KMS-11 (cell line): ENCODE measurements at regions not wholly inside any gene's neighbourhood (a gene's known extent, or its start where the extent isn't known, plus 50 kb on each side); places are given as distances from the start of the nearest gene placed in this dataset.
"Not testable (repeated sequence)": the region's sequence is repeated elsewhere in the genome, so short reads cannot be mapped to it uniquely, and the experiment has no call there.

Experiments
- H2AFZ ChIP-seq: fragments of 200-600 bp; sonication (generic); 2 replicates; pipeline ENCODE4 v1.6.1; 2016; ENCODE audit warnings: antibody characterized with exemption, mixed run types, low read depth
- H3K27ac ChIP-seq: fragments of 200-600 bp; sonication (generic); 2 replicates; pipeline ENCODE4 v1.6.1; 2016; ENCODE audit warnings: mild to moderate bottlenecking, mixed run types
- H3K27me3 ChIP-seq: fragments of 200-600 bp; sonication (generic); 2 replicates; pipeline ENCODE4 v1.6.1; 2017; ENCODE audit warnings: mild to moderate bottlenecking, low read depth, mixed run types, moderate library complexity; ENCODE audit not compliant: insufficient read depth
- H3K36me3 ChIP-seq: fragments of 200-600 bp; sonication (generic); 2 replicates; pipeline ENCODE4 v1.6.1; 2017; ENCODE audit warnings: mild to moderate bottlenecking, mixed run types; ENCODE audit not compliant: insufficient read depth
- H3K4me1 ChIP-seq: fragments of 200-600 bp; sonication (generic); 2 replicates; pipeline ENCODE4 v1.6.1; 2016; ENCODE audit warnings: mild to moderate bottlenecking, low read depth, mixed run types; ENCODE audit not compliant: poor library complexity, severe bottlenecking
- H3K4me2 ChIP-seq: fragments of 200-600 bp; sonication (generic); 2 replicates; pipeline ENCODE4 v1.7.0; 2016; ENCODE audit warnings: mild to moderate bottlenecking, mixed run types
- H3K4me3 ChIP-seq: fragments of 200-600 bp; sonication (generic); IDR thresholded peaks from 2 replicates; pipeline ENCODE4 v1.6.1; 2017; ENCODE audit warnings: low read depth, low read length, mixed read lengths; ENCODE audit not compliant: insufficient read depth
- H3K79me2 ChIP-seq: fragments of 200-600 bp; sonication (generic); 2 replicates; pipeline ENCODE4 v1.6.1; 2016; ENCODE audit warnings: low read depth, mixed run types; ENCODE audit not compliant: insufficient read depth
- H3K9ac ChIP-seq: fragments of 200-600 bp; sonication (generic); 2 replicates; pipeline ENCODE4 v1.6.1; 2016; ENCODE audit warnings: mild to moderate bottlenecking, mixed run types
- H4K20me1 ChIP-seq: fragments of 200-600 bp; sonication (generic); 2 replicates; pipeline ENCODE4 v1.6.1; 2016; ENCODE audit warnings: mild to moderate bottlenecking, mixed run types; ENCODE audit not compliant: insufficient read depth
- CTCF ChIP-seq: fragments of 200-600 bp; sonication (generic); conservative IDR thresholded peaks from 2 replicates; pipeline ENCODE4 v1.6.1; 2017; ENCODE audit warnings: low read depth, mild to moderate bottlenecking, antibody characterized with exemption, low read length, moderate library complexity, mixed read lengths

- H3K27ac ChIP-seq: no peak overlapping the region
- H3K4me1 ChIP-seq: no peaks in the 10 kb centered on the region
- no peak overlapping the region for H3K4me2 ChIP-seq
- H2AFZ ChIP-seq: no peak overlapping the region
- no peaks in the 10 kb centered on the region for H3K79me2 ChIP-seq
- H4K20me1 ChIP-seq: no peaks in the 10 kb centered on the region
- no peak for TF ChIP-seq CTCF
- H3K4me3 ChIP-seq: no peak overlapping the region
- H3K36me3 ChIP-seq: no peaks in the 10 kb centered on the region
- no peak overlapping the region for H3K9ac ChIP-seq
- no peaks in the 10 kb centered on the region for H3K27me3 ChIP-seq
Observed at GRCh38 chr11:129705933-129706332, 109.7 kb upstream of the TMEM45B start.

GRCh38 chr11:129709801-129710398, 105.7 kb upstream of the TMEM45B start:
- H3K36me3 ChIP-seq: no peaks in the 10 kb centered on the region
- no peak overlapping the region for H3K4me3 ChIP-seq
- H3K27me3 ChIP-seq: no peaks in the 10 kb centered on the region
- H3K79me2 ChIP-seq: no peaks in the 10 kb centered on the region
- no peak overlapping the region for H3K9ac ChIP-seq
- TF ChIP-seq CTCF: no peak
- no peaks in the 10 kb centered on the region for H3K4me1 ChIP-seq
- no peak overlapping the region for H3K27ac ChIP-seq
- H3K4me2 ChIP-seq: no peak overlapping the region
- H4K20me1 ChIP-seq: no peaks in the 10 kb centered on the region
- no peak overlapping the region for H2AFZ ChIP-seq

GRCh38 chr11:129710423-129710822, 105.2 kb upstream of the TMEM45B start:
- no peak overlapping the region for H3K4me2 ChIP-seq
- H4K20me1 ChIP-seq: no peaks in the 10 kb centered on the region
- H3K4me1 ChIP-seq: no peaks in the 10 kb centered on the region
- no peak overlapping the region for H3K9ac ChIP-seq
- H3K36me3 ChIP-seq: no peaks in the 10 kb centered on the region
- TF ChIP-seq CTCF: no peak
- H3K27ac ChIP-seq: no peak overlapping the region
- H3K4me3 ChIP-seq: no peak overlapping the region
- H3K27me3 ChIP-seq: no peaks in the 10 kb centered on the region
- no peaks in the 10 kb centered on the region for H3K79me2 ChIP-seq
- H2AFZ ChIP-seq: no peak overlapping the region

DNA sequence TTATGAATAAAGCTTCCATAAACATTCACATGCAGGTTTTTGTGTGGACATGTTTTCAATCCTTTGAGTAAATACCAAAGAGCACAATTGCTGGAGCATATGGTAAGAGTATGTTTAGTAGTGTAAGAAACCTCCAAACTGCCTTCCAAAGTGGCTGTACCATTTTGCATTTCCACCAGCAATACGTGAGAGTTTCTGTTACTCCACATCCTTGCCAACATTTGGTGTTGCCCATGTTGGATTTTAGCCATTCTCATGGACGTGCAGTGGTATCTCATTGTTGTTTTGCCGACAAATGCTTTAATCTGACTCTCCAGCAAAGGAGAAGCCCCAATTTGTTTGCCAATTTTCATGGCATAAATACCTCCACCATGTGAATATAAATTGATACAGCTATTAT, 103.9 kb upstream of the TMEM45B start:
- no peak for TF ChIP-seq CTCF
- H3K4me3 ChIP-seq: no peak overlapping the region
- H4K20me1 ChIP-seq: no peaks in the 10 kb centered on the region
- H3K27ac ChIP-seq: no peak overlapping the region
- no peaks in the 10 kb centered on the region for H3K4me1 ChIP-seq
- H3K36me3 ChIP-seq: no peaks in the 10 kb centered on the region
- no peaks in the 10 kb centered on the region for H3K79me2 ChIP-seq
- H3K9ac ChIP-seq: no peak overlapping the region
- H3K4me2 ChIP-seq: no peak overlapping the region
- H3K27me3 ChIP-seq: no peaks in the 10 kb centered on the region
- H2AFZ ChIP-seq: no peak overlapping the region

- not testable (repeated sequence) for H3K79me2 ChIP-seq, H2AFZ ChIP-seq, H3K27ac ChIP-seq, H3K9ac ChIP-seq, H3K4me3 ChIP-seq, H3K36me3 ChIP-seq, H3K27me3 ChIP-seq, H3K4me1 ChIP-seq, H4K20me1 ChIP-seq, H3K4me2 ChIP-seq
Observed at GRCh38 chr11:129712486-129713240, 103.0 kb upstream of the TMEM45B start.
